H1 (cell line): ENCODE measurements at regions not wholly inside any gene's neighbourhood (a gene's known extent, or its start where the extent isn't known, plus 50 kb on each side); places are given as distances from the start of the nearest gene placed in this dataset.

Experiments used
- SAP30 ChIP-seq: fragments of 300-600 bp; sonication (generic); IDR thresholded peaks from 2 replicates; pipeline ENCODE4 v1.7.1; 2012; ENCODE audit warnings: low read length, moderate library complexity, mild to moderate bottlenecking, inconsistent platforms; ENCODE audit not compliant: insufficient read depth, insufficient replicate concordance

DNA sequence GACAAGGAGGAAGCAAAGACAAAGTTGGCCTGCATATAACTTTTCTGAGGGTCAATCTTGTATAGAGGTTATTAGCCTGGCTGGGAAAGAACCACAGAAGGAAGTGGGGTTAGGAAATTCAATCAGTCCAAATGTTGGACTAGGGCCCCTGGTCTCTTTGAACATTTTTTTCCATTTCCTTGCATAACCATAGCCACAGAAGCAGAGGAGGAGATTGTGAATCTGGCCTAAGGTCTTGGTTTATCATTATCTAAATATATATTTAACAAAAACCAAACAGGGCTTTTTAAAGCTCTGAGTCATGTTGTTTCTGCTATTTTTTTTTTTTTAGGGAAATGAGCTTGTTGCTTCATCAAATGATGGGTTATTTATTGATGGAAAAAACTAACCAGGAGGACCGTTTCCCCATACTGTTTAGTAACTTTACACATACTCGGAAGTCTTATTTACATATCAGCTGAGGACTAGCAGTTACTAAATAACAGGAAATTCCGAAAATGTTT, 97.7 kb upstream of the ACSL4 start (continued):
- no peak for TF ChIP-seq SAP30
- TF ChIP-seq, all 59 proteins: peak for 0
